Prostate gland (tissue), 2 donors: ENCODE measurements at regions not wholly inside any gene's neighbourhood (a gene's known extent, or its start where the extent isn't known, plus 50 kb on each side); places are given as distances from the start of the nearest gene placed in this dataset.

Experiments used
- CTCF ChIP-seq, 4 experiments: fragments of 200-600 bp in 2 of 4; fragments of 450-650 bp in 2 of 4; sonication (generic) in 2 of 4; IDR thresholded peaks; 1 replicate in 3 of 4; 2 replicates in 1 of 4; pipeline ENCODE4 v1.5.1; 2016 to 2019; ENCODE audit warnings: antibody characterized with exemption in 4 of 4, mild to moderate bottlenecking in 2 of 4, moderate library complexity in 2 of 4
- POLR2A ChIP-seq: fragments of 450-650 bp; IDR thresholded peaks from one replicate; pipeline ENCODE4 v1.6.1; 2016; ENCODE audit warnings: antibody characterized with exemption, mild to moderate bottlenecking
- POLR2AphosphoS5 ChIP-seq: sonication (generic); formaldehyde crosslinking; IDR thresholded peaks from one replicate; pipeline ENCODE4 v1.6.1; 2017; ENCODE audit warnings: antibody characterized with exemption

GRCh38 chr1:87706779-87707228, 378.1 kb downstream of the LMO4 start:
- TF ChIP-seq CTCF (IDR thresholded peaks at IDR 0.05): no peak
- no peak for TF ChIP-seq POLR2AphosphoS5
- no peak for TF ChIP-seq POLR2A
